C4-2B (cell line): ENCODE measurements at regions not wholly inside any gene's neighbourhood (a gene's known extent, or its start where the extent isn't known, plus 50 kb on each side); places are given as distances from the start of the nearest gene placed in this dataset.

ENCODE experiments used
- ZFX ChIP-seq: fragments of 450-650 bp; IDR thresholded peaks from 2 replicates; pipeline ENCODE4 v1.6.1; 2017
- TF ChIP-seq, protein P1 (sequence below): fragments of 450-650 bp; conservative IDR thresholded peaks from 2 replicates; pipeline ENCODE4 v1.5.1; 2017; ENCODE audit warnings: mild to moderate bottlenecking

GRCh38 chr18:43211059-43211458, 66.2 kb downstream of the SYT4 start:
- TF ChIP-seq, protein P1, sequence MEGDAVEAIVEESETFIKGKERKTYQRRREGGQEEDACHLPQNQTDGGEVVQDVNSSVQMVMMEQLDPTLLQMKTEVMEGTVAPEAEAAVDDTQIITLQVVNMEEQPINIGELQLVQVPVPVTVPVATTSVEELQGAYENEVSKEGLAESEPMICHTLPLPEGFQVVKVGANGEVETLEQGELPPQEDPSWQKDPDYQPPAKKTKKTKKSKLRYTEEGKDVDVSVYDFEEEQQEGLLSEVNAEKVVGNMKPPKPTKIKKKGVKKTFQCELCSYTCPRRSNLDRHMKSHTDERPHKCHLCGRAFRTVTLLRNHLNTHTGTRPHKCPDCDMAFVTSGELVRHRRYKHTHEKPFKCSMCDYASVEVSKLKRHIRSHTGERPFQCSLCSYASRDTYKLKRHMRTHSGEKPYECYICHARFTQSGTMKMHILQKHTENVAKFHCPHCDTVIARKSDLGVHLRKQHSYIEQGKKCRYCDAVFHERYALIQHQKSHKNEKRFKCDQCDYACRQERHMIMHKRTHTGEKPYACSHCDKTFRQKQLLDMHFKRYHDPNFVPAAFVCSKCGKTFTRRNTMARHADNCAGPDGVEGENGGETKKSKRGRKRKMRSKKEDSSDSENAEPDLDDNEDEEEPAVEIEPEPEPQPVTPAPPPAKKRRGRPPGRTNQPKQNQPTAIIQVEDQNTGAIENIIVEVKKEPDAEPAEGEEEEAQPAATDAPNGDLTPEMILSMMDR = no peak
- TF ChIP-seq ZFX = no peak
